ENCODE measurements at regions not wholly inside any gene's neighbourhood (a gene's known extent, or its start where the extent isn't known, plus 50 kb on each side); places are given as distances from the start of the nearest gene placed in this dataset.

DNA sequence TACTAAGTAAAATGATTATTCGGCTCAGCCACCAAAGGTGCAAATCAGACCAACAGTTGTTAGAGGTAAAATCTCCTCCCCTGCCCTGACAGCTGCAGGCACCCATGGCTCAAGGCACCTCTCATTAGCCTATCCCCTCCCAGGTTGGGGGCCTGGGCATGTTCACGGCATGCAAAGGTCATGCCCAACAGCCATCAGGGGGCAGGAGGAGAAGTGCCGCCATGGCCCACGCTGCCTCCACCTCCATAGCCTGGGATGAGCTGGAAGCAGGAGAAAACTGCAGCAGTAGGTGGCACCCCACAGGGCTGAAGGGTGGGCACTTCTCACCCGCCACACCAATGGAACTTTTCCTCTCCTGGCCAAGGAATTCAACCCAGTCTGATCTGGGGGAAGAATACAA, 146.4 kb upstream of the COX10 start:
- Mint-ChIP-seq H3K27me3 (no peaks in the 10 kb centered on the region), H3K27ac (peak overlapping the region; percentile 76), H3K4me3 (no peak overlapping the region), H3K4me1 (peaks cover 22 to 48% of the 10 kb centered on the region in 2 donors), H3K36me3 (peaks cover 0 to 2% of the 10 kb centered on the region in 2 donors), H3K9me3 (peaks cover 0 to 7% of the 10 kb centered on the region in 2 donors)
- no peak for DNase-seq
- ATAC-seq (replicated peaks) = no peak

DNA sequence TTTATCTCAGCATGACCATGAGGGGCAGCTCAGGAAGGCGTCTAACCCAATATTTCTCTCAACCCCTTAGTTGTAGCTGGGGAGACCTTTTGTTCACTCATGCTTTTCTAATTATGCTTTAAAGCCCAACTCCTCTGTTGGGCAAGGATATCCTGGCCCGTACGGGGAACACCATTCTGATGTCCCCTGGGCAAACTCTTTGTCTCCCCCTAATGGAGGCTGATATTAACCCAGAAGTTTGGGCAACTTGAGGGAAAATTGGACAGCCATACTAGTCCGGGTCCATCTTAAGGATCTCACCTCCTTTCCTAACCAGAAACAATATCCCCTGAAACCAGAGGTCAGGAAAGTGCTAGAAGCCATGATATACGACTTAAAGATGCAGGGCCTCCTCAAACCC, 143.7 kb upstream of the COX10 start:
- ATAC-seq (replicated peaks) = no peak
- Mint-ChIP-seq H3K9me3 (peaks cover 10% of the 10 kb centered on the region in 2 donors), H3K27me3 (no peaks in the 10 kb centered on the region), H3K4me3 (no peak overlapping the region), H3K4me1 (peaks cover 13 to 35% of the 10 kb centered on the region in 2 donors), H3K27ac (no peak overlapping the region), H3K36me3 (peaks cover 6 to 10% of the 10 kb centered on the region in 2 donors)
- no peak for DNase-seq

GRCh38 chr17:13931111-13931526, 138.2 kb upstream of the COX10 start:
- Mint-ChIP-seq H3K27me3 (no peaks in the 10 kb centered on the region), H3K36me3 (peaks cover 6 to 16% of the 10 kb centered on the region in 2 donors), H3K27ac (peak overlapping the region; percentile 91), H3K9me3 (peaks cover 9 to 18% of the 10 kb centered on the region in 2 donors), H3K4me3 (peak overlapping the region; percentile 14 to 62), H3K4me1 (peaks cover 24 to 45% of the 10 kb centered on the region in 2 donors)
- ATAC-seq (replicated peaks) (peak; percentile 85 to 94), DNase-seq (peak; percentile 53)

GRCh38 chr17:13931800-13932460, 137.4 kb upstream of the COX10 start:
- Mint-ChIP-seq H3K27me3 (no peaks in the 10 kb centered on the region), H3K4me1 (peaks cover 24 to 45% of the 10 kb centered on the region in 2 donors), H3K9me3 (peaks cover 9 to 18% of the 10 kb centered on the region in 2 donors), H3K4me3 (peak overlapping the region; percentile 13 to 62), H3K36me3 (peaks cover 6 to 16% of the 10 kb centered on the region in 2 donors), H3K27ac (peak overlapping the region; percentile 91)
- ATAC-seq (replicated peaks) (peak; percentile 76 to 80), DNase-seq (peak; percentile 55)

GRCh38 chr17:13933441-13934276, 135.6 kb upstream of the COX10 start:
- Mint-ChIP-seq H3K4me3 (no peak overlapping the region), H3K27ac (no peak overlapping the region), H3K36me3 (peaks cover 3 to 13% of the 10 kb centered on the region in 2 donors), H3K9me3 (peaks cover 6 to 15% of the 10 kb centered on the region in 2 donors), H3K27me3 (no peaks in the 10 kb centered on the region), H3K4me1 (peaks cover 20 to 49% of the 10 kb centered on the region in 2 donors)
- no peak for ATAC-seq (replicated peaks)
- no peak for DNase-seq

- H3K27me3 Mint-ChIP-seq = no peaks in the 10 kb centered on the region
- H3K36me3 Mint-ChIP-seq = peaks cover 8 to 22% of the 10 kb centered on the region in 2 donors
- ATAC-seq (replicated peaks) = no peak
Measured at GRCh38 chr17:13939222-13939621, 130.1 kb upstream of the COX10 start.

GRCh38 chr17:13940858-13941665, 128.2 kb upstream of the COX10 start:
- Mint-ChIP-seq H3K4me3 (no peak overlapping the region), H3K27me3 (no peaks in the 10 kb centered on the region), H3K36me3 (peaks cover 8 to 22% of the 10 kb centered on the region in 2 donors), H3K4me1 (peaks cover 9 to 38% of the 10 kb centered on the region in 2 donors), H3K27ac (no peak overlapping the region), H3K9me3 (peaks cover 8 to 9% of the 10 kb centered on the region in 2 donors)
- no peak for ATAC-seq (replicated peaks)
- no peak for DNase-seq

More at GRCh38 chr17:13939222-13939621, 130.1 kb upstream of the COX10 start:
- Mint-ChIP-seq H3K4me3 (no peak overlapping the region), H3K9me3 (peaks cover 5 to 8% of the 10 kb centered on the region in 2 donors), H3K27ac (no peak overlapping the region), H3K4me1 (peaks cover 5 to 23% of the 10 kb centered on the region in 2 donors)
- no peak for DNase-seq

DNA sequence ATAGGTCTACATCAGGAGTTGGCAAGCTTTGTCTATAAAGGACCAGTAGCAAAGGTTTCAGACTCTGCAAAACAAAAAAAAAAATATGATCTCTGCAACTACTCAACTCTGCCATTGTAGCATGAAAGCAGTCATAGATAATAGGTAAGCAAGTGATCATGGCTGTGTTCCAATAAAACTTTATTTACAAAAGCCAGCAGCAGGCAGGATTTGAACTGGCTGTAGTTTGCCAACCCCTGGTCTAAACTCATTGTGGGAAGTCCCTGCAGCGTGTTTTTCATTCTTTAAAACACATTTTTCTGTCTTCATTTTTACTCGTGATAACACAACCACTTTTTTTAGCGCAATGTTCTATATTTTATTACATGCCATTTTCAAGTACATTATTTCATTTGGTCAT, 127.5 kb upstream of the COX10 start:
- no peak overlapping the region for H3K27ac Mint-ChIP-seq
- H3K9me3 Mint-ChIP-seq = peaks cover 8 to 9% of the 10 kb centered on the region in 2 donors
- H3K27me3 Mint-ChIP-seq = no peaks in the 10 kb centered on the region
- no peak overlapping the region for H3K4me3 Mint-ChIP-seq
- H3K36me3 Mint-ChIP-seq = peaks cover 8 to 22% of the 10 kb centered on the region in 2 donors
- no peak for DNase-seq
- peaks cover 9 to 38% of the 10 kb centered on the region in 2 donors for H3K4me1 Mint-ChIP-seq
- no peak for ATAC-seq (replicated peaks)

- H3K9me3 Mint-ChIP-seq = peaks cover 6 to 7% of the 10 kb centered on the region in 2 donors
- ATAC-seq (replicated peaks) (peak in 1 of 2 donors; percentile 19), DNase-seq (no peak)
- no peaks in the 10 kb centered on the region for H3K27me3 Mint-ChIP-seq
- H3K4me3 Mint-ChIP-seq = no peak overlapping the region
- H3K4me1 Mint-ChIP-seq = peaks cover 9 to 31% of the 10 kb centered on the region in 2 donors
- H3K36me3 Mint-ChIP-seq = peaks cover 8 to 19% of the 10 kb centered on the region in 2 donors
- H3K27ac Mint-ChIP-seq = no peak overlapping the region
Measured at GRCh38 chr17:13943909-13944308, 125.4 kb upstream of the COX10 start.

- peaks cover 0 to 4% of the 10 kb centered on the region in 2 donors for H3K9me3 Mint-ChIP-seq
- H3K4me3 Mint-ChIP-seq = no peak overlapping the region
- no peak overlapping the region for H3K27ac Mint-ChIP-seq
Measured at GRCh38 chr17:13947499-13947898, 121.8 kb upstream of the COX10 start.

GRCh38 chr17:13952009-13952750, 117.1 kb upstream of the COX10 start:
- Mint-ChIP-seq H3K36me3 (peaks cover 0 to 7% of the 10 kb centered on the region in 2 donors), H3K9me3 (no peaks in the 10 kb centered on the region), H3K4me1 (no peaks in the 10 kb centered on the region), H3K27me3 (peaks cover 0 to 3% of the 10 kb centered on the region in 2 donors), H3K27ac (no peak overlapping the region), H3K4me3 (no peak overlapping the region)
- no peak for ATAC-seq (replicated peaks)
- DNase-seq = no peak

More at GRCh38 chr17:13947499-13947898, 121.8 kb upstream of the COX10 start:
- Mint-ChIP-seq H3K4me1 (peaks cover 6 to 20% of the 10 kb centered on the region in 2 donors), H3K27me3 (peaks cover 0 to 3% of the 10 kb centered on the region in 2 donors), H3K36me3 (no peaks in the 10 kb centered on the region)
- no peak for DNase-seq
- ATAC-seq (replicated peaks) = no peak

- Mint-ChIP-seq H3K4me1 (no peaks in the 10 kb centered on the region), H3K4me3 (no peak overlapping the region), H3K27ac (no peak overlapping the region), H3K27me3 (peaks cover 0 to 3% of the 10 kb centered on the region in 2 donors), H3K36me3 (peaks cover 0 to 7% of the 10 kb centered on the region in 2 donors), H3K9me3 (no peaks in the 10 kb centered on the region)
- ATAC-seq (replicated peaks) (no peak), DNase-seq (no peak)
Measured at GRCh38 chr17:13953841-13954240, 115.5 kb upstream of the COX10 start.

DNA sequence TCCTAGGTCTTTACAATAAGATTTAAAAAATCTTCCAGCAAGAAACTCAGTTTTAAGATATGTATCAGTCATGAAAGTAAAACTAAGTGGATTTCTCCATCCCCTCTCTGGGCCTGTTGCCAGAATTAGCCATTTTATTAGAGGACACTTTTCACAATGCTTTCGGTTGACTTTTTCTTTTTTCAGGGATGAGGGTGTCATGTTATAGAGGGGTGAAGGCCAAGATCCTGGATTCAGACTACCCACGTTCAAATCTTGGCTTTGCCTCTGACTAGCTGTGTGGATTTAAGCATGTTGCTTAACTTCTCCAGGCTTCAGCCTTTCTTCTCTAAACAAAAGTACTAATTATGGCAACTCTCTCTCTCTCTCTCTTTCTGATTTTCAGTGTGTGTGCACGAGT, 111.7 kb upstream of the COX10 start:
- Mint-ChIP-seq H3K9me3 (peaks cover 0 to under 1% of the 10 kb centered on the region in 2 donors), H3K4me3 (no peak overlapping the region), H3K4me1 (peaks cover 2 to 11% of the 10 kb centered on the region in 2 donors), H3K27me3 (no peaks in the 10 kb centered on the region), H3K27ac (no peak overlapping the region), H3K36me3 (peaks cover 0 to 7% of the 10 kb centered on the region in 2 donors)
- no peak for DNase-seq
- no peak for ATAC-seq (replicated peaks)
